ENCODE measurements at regions not wholly inside any gene's neighbourhood (a gene's known extent, or its start where the extent isn't known, plus 50 kb on each side); places are given as distances from the start of the nearest gene placed in this dataset.

DNA sequence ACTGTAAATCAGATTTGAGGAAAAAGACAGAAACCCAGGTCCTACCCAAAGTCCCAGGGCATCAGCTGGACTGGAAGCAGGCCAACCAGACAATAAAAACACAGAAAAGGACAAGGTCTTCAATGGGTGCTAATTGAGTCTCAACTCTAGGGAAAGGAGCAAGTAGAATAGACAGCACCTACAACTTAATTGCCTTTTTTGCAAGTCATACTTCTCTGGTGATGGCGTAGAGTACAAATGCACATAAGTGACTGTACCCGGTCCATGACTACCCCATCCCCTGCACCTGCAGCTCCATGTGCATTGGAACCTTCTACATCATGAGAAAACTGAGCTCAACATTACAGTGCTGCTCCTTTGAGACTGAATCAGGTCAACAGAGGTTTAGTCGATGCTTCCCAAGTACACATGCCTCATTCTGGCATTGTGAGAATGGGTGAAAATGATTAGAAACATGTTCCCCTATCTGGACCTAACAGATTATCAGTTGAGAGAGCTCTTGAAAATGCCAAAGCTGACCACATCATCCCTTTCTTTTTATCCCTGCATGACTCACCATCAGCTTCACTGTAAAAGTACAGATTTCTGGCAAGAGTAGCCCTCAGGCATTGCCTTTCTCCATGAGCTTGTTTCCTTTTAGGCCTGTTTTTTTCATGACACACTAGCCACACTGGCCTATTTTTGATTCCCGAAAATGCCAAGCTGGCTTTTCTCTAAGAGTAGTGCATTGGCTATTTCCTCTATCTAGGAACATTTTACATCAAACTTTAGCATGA is 298.3 kb downstream of the HS3ST1 start:
- Mint-ChIP-seq H3K27ac (no peak overlapping the region), H3K36me3 (no peaks in the 10 kb centered on the region), H3K4me1 (ENCODE audit: unreplicated experiment) (no peaks in the 10 kb centered on the region), H3K27me3 (no peaks in the 10 kb centered on the region), H3K4me3 (no peak overlapping the region), H3K9me3 (peaks cover 5% of the 10 kb centered on the region)
- TF ChIP-seq, protein P1, sequence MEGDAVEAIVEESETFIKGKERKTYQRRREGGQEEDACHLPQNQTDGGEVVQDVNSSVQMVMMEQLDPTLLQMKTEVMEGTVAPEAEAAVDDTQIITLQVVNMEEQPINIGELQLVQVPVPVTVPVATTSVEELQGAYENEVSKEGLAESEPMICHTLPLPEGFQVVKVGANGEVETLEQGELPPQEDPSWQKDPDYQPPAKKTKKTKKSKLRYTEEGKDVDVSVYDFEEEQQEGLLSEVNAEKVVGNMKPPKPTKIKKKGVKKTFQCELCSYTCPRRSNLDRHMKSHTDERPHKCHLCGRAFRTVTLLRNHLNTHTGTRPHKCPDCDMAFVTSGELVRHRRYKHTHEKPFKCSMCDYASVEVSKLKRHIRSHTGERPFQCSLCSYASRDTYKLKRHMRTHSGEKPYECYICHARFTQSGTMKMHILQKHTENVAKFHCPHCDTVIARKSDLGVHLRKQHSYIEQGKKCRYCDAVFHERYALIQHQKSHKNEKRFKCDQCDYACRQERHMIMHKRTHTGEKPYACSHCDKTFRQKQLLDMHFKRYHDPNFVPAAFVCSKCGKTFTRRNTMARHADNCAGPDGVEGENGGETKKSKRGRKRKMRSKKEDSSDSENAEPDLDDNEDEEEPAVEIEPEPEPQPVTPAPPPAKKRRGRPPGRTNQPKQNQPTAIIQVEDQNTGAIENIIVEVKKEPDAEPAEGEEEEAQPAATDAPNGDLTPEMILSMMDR (conservative IDR thresholded peaks at IDR 0.05): no peak
- DNase-seq (ENCODE audit: extremely low spot score, unreplicated experiment): no peak

DNA sequence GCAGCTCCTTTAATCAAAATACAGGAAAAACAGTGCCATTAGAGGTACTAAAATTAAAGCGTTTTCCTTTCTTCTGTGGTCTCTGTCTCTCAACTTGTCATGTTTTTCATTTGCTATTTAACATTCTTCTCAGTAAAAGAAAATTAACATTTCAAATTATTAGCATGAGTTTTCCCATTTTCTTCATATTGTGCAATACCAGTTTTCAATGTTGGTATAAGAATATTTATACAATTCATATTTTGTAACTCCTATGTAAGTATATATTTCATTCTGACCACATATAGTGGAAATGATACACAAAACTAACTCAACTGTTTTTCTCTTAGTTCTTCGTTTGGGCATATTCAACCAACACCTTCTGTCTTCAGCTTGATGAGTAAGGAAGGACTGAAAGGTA is 308.3 kb downstream of the HS3ST1 start:
- Mint-ChIP-seq H3K27ac (no peak overlapping the region), H3K4me3 (no peak overlapping the region), H3K36me3 (no peaks in the 10 kb centered on the region), H3K9me3 (peaks cover 5% of the 10 kb centered on the region), H3K27me3 (no peaks in the 10 kb centered on the region), H3K4me1 (ENCODE audit: unreplicated experiment) (no peaks in the 10 kb centered on the region)
- TF ChIP-seq, protein P1 (conservative IDR thresholded peaks at IDR 0.05): no peak
- no peak for DNase-seq (ENCODE audit: extremely low spot score, unreplicated experiment)

DNA sequence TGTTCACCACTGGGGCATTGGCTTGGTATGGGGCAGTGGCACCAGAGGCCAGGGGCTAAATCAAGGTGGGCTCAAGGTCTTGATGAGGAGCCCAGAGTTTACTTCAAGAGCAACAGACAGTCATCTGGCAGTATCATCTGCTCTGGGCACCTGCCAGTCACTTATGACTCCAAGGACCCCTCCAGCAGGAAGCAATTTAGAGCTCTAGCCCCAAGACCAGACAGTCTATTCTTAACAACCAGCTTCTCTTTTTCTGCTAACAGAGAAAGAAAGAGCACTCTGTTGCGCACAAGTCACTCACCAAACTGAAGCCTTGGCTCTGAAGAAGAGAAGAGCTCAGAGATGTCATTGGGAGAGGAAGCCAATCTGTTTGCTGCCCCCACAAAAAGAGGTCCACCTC is 309.2 kb downstream of the HS3ST1 start:
- Mint-ChIP-seq H3K36me3 (no peaks in the 10 kb centered on the region), H3K27ac (no peak overlapping the region), H3K9me3 (peaks cover 5% of the 10 kb centered on the region), H3K4me1 (ENCODE audit: unreplicated experiment) (no peaks in the 10 kb centered on the region), H3K4me3 (no peak overlapping the region), H3K27me3 (no peaks in the 10 kb centered on the region)
- TF ChIP-seq, protein P1 (conservative IDR thresholded peaks at IDR 0.05): no peak
- DNase-seq (ENCODE audit: extremely low spot score, unreplicated experiment): no peak

DNA sequence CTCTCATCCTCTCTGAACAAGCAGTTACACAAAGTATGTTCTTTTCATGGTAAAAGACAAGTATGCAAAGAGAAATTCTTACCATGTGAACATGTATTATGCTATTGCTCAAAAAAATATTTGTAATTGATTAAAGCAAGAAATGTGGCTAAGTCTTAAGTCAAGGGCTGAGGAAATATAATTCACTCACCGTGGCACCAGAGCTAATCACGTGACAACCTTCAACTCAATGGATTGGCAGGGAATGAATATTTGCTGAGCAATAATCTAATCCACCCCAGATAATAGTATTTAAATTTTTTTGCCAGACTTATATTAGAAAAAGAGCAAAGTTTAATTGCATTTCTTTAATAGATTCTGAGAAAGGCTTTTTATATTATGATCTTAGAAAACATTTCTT is 310.2 kb downstream of the HS3ST1 start:
- Mint-ChIP-seq H3K9me3 (peaks cover 4% of the 10 kb centered on the region), H3K27ac (no peak overlapping the region), H3K4me3 (no peak overlapping the region), H3K4me1 (ENCODE audit: unreplicated experiment) (no peaks in the 10 kb centered on the region), H3K27me3 (no peaks in the 10 kb centered on the region), H3K36me3 (no peaks in the 10 kb centered on the region)
- TF ChIP-seq, protein P1 (conservative IDR thresholded peaks at IDR 0.05): no peak
- DNase-seq (ENCODE audit: extremely low spot score, unreplicated experiment): no peak

DNA sequence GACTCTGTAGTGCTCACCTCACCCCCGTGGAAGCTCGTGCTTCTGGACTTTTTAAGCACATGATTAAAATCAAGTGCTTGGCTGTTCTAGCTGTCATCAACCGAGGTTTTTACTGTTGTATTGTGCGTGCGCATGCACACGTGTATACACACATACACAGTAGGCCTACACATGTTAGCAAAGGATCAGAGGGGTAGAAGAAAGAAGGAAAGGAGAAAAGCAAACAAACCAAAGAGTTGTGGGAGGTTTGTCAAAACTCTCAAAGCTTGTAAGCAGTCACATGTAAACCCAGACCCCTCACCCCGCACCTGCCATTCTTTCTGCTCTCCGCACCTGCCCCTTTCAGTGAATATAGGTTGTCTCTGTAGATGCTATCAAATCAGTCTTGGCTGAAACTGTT is 311.8 kb downstream of the HS3ST1 start:
- H3K27ac Mint-ChIP-seq: no peak overlapping the region

More for the DNA sequence above, 311.8 kb downstream of the HS3ST1 start:
- Mint-ChIP-seq H3K9me3 (no peaks in the 10 kb centered on the region), H3K27me3 (no peaks in the 10 kb centered on the region), H3K36me3 (no peaks in the 10 kb centered on the region), H3K4me1 (ENCODE audit: unreplicated experiment) (no peaks in the 10 kb centered on the region), H3K4me3 (no peak overlapping the region)
- no peak for DNase-seq (ENCODE audit: extremely low spot score, unreplicated experiment)
- TF ChIP-seq, protein P1 (conservative IDR thresholded peaks at IDR 0.05): no peak

Data from type B pancreatic cell (in vitro differentiated cells).